Neural progenitor cell (in vitro differentiated cells): ENCODE measurements at regions not wholly inside any gene's neighbourhood (a gene's known extent, or its start where the extent isn't known, plus 50 kb on each side); places are given as distances from the start of the nearest gene placed in this dataset.

Experiments
- DNase-seq: peaks from one replicate; pipeline ENCODE4 v3.0.0-alpha.2; 2016; ENCODE audit warnings: low spot score
- H2AFZ ChIP-seq: fragments of 200-600 bp; sonication (generic); replicated peaks from 2 replicates; pipeline ENCODE4 v1.6.1; 2016; ENCODE audit warnings: antibody characterized with exemption
- H3F3A ChIP-seq: fragments of 200-600 bp; sonication (generic); 2 replicates; pipeline ENCODE4 v1.6.1; 2016; ENCODE audit warnings: antibody characterized with exemption, low read depth
- H3K27ac ChIP-seq: fragments of 200-600 bp; sonication (generic); 2 replicates; pipeline ENCODE4 v1.5.1; 2016; ENCODE audit warnings: mild to moderate bottlenecking
- H3K27me3 ChIP-seq: fragments of 200-600 bp; sonication (generic); 2 replicates; pipeline ENCODE4 v1.6.1; 2016; ENCODE audit warnings: mild to moderate bottlenecking, moderate library complexity
- H3K36me3 ChIP-seq: fragments of 200-600 bp; sonication (generic); 2 replicates; pipeline ENCODE4 v1.5.1; 2016
- H3K4me1 ChIP-seq: fragments of 200-600 bp; sonication (generic); 2 replicates; pipeline ENCODE4 v1.6.1; 2016; ENCODE audit warnings: mixed run types
- H3K4me2 ChIP-seq: fragments of 200-600 bp; sonication (generic); 2 replicates; pipeline ENCODE4 v1.6.1; 2016
- H3K4me3 ChIP-seq: fragments of 200-600 bp; sonication (generic); 2 replicates; pipeline ENCODE4 v1.5.1; 2016
- H3K79me2 ChIP-seq: fragments of 200-600 bp; sonication (generic); 2 replicates; pipeline ENCODE4 v1.6.1; 2016; ENCODE audit warnings: low read depth
- H3K9ac ChIP-seq: fragments of 200-600 bp; sonication (generic); 2 replicates; pipeline ENCODE4 v1.6.1; 2016
- H3K9me3 ChIP-seq: fragments of 200-600 bp; sonication (generic); 2 replicates; pipeline ENCODE4 v1.5.1; 2016; ENCODE audit warnings: low read depth
- H4K20me1 ChIP-seq: fragments of 200-600 bp; sonication (generic); 2 replicates; pipeline ENCODE4 v1.6.1; 2016; ENCODE audit warnings: low read depth
- H3K27ac Mint-ChIP-seq: 3 replicates; pipeline ENCODE4 v1.8.0; 2021; ENCODE audit warnings: mixed read lengths
- H3K27me3 Mint-ChIP-seq: 2 replicates; pipeline ENCODE4 v1.8.0; 2022; ENCODE audit warnings: low read depth, mild to moderate bottlenecking, inconsistent platforms, moderate library complexity, mixed read lengths; ENCODE audit not compliant: insufficient read depth
- H3K36me3 Mint-ChIP-seq: 3 replicates; pipeline ENCODE4 v1.8.0; 2021; ENCODE audit warnings: mixed read lengths
- H3K4me1 Mint-ChIP-seq: 3 replicates; pipeline ENCODE4 v1.8.0; 2021; ENCODE audit warnings: mixed read lengths
- H3K4me3 Mint-ChIP-seq: 3 replicates; pipeline ENCODE4 v1.8.0; 2021; ENCODE audit warnings: mild to moderate bottlenecking, moderate library complexity, mixed read lengths
- H3K9me3 Mint-ChIP-seq: 3 replicates; pipeline ENCODE4 v1.8.0; 2020; ENCODE audit warnings: mixed read lengths
- EZH2 ChIP-seq: fragments of 200-600 bp; sonication (generic); IDR thresholded peaks from 2 replicates; pipeline ENCODE4 v1.6.1; 2017; ENCODE audit warnings: antibody characterized with exemption, mild to moderate bottlenecking, moderate library complexity
- EZH2phosphoT487 ChIP-seq: fragments of 200-600 bp; sonication (generic); IDR thresholded peaks from 2 replicates; pipeline ENCODE4 v1.6.1; 2017; ENCODE audit warnings: antibody characterized with exemption
- TF ChIP-seq, protein P1 (sequence below): fragments of 200-600 bp; sonication (generic); IDR thresholded peaks from 2 replicates; pipeline ENCODE4 v1.5.1; 2017; ENCODE audit warnings: antibody characterized with exemption, mild to moderate bottlenecking

DNA sequence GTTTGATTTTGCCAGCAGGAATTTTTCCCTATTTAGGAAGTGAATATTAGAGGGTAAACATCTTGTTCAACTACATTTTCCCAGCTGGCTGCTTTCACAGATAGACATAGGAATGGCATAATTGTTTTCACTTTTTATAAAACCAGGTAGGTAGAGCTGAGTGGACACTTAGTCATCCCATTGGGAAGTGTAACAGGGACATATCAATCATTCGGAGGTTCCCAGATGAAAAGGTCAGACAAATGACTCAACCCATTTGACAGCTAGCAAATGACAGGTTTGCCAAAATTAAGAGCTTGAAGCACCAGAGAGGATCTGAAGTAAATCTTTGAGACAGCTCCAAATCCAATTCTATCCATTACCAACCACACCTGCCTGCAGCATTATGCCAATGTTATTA is 205.3 kb downstream of the SLC39A8 start:
- no peak overlapping the region for H3K9ac ChIP-seq
- H3K36me3 Mint-ChIP-seq = no peaks in the 10 kb centered on the region
- peaks cover 2% of the 10 kb centered on the region for H3K27me3 Mint-ChIP-seq
- H3K4me1 ChIP-seq = no peaks in the 10 kb centered on the region
- no peaks in the 10 kb centered on the region for H3K4me1 Mint-ChIP-seq
- no peak for DNase-seq
- H3K27ac ChIP-seq = no peak overlapping the region
- H3K79me2 ChIP-seq = no peaks in the 10 kb centered on the region
- TF ChIP-seq EZH2phosphoT487 = no peak
- no peaks in the 10 kb centered on the region for H3K9me3 ChIP-seq
- no peak overlapping the region for H3K4me3 Mint-ChIP-seq
- H3K9me3 Mint-ChIP-seq = no peaks in the 10 kb centered on the region
- no peak overlapping the region for H2AFZ ChIP-seq
- no peaks in the 10 kb centered on the region for H3K27me3 ChIP-seq
- no peaks in the 10 kb centered on the region for H3F3A ChIP-seq
- no peak overlapping the region for H3K4me3 ChIP-seq
- no peak overlapping the region for H3K27ac Mint-ChIP-seq
- H4K20me1 ChIP-seq = no peaks in the 10 kb centered on the region
- H3K36me3 ChIP-seq = no peaks in the 10 kb centered on the region
- H3K4me2 ChIP-seq = no peak overlapping the region

DNA sequence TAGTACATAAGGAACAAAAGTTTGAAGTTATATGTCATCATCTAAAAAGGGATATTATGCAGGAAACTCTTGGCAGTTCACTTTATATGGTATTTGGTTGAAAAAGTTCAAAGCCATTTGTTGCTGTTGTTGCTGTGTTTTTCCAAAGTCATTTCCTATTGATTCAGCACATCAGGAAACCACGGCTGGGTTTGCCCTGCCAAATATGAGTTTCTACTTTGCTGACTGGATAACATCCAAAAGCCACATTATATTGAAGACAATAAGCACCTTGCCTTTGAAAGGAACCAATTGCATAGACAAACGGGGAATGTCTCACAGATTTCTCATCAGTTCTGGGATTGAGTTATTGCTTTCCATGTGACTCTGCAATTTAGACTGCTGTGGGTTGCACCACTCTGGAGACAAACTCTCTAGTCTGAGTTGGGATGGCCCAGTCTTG is 206.1 kb downstream of the SLC39A8 start:
- Histone ChIP-seq H4K20me1 (no peaks in the 10 kb centered on the region), H3K27ac (no peak overlapping the region), H2AFZ (no peak overlapping the region), H3K79me2 (no peaks in the 10 kb centered on the region), H3K9ac (no peak overlapping the region), H3K27me3 (no peaks in the 10 kb centered on the region), H3F3A (no peaks in the 10 kb centered on the region), H3K4me1 (no peaks in the 10 kb centered on the region), H3K36me3 (no peaks in the 10 kb centered on the region), H3K4me2 (no peak overlapping the region), H3K9me3 (no peaks in the 10 kb centered on the region), H3K4me3 (no peak overlapping the region)
- Mint-ChIP-seq H3K4me3 (no peak overlapping the region), H3K27me3 (peaks cover 2% of the 10 kb centered on the region), H3K36me3 (no peaks in the 10 kb centered on the region), H3K9me3 (no peaks in the 10 kb centered on the region), H3K27ac (no peak overlapping the region), H3K4me1 (no peaks in the 10 kb centered on the region)
- DNase-seq = no peak
- TF ChIP-seq, protein P1, sequence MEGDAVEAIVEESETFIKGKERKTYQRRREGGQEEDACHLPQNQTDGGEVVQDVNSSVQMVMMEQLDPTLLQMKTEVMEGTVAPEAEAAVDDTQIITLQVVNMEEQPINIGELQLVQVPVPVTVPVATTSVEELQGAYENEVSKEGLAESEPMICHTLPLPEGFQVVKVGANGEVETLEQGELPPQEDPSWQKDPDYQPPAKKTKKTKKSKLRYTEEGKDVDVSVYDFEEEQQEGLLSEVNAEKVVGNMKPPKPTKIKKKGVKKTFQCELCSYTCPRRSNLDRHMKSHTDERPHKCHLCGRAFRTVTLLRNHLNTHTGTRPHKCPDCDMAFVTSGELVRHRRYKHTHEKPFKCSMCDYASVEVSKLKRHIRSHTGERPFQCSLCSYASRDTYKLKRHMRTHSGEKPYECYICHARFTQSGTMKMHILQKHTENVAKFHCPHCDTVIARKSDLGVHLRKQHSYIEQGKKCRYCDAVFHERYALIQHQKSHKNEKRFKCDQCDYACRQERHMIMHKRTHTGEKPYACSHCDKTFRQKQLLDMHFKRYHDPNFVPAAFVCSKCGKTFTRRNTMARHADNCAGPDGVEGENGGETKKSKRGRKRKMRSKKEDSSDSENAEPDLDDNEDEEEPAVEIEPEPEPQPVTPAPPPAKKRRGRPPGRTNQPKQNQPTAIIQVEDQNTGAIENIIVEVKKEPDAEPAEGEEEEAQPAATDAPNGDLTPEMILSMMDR = no peak

DNA sequence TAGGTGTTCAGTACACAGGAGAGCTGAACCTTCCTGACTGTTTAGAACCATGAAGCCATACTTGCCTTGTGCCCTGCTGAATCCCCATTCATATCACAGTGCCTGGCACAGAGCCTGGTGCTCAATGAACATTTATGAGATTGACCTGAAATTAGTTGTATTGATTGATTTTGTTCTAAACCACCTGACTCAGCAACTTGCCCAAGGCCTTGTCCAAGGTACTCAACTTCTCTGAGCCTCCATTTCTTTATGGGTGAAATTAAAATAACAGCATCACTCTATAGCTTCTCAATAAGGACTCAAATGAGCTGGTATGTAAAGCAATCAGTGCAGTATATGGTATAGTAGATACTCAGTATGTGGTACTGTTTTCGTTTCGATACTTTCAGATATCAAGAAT is 208.1 kb downstream of the SLC39A8 start:
- H3K4me3 ChIP-seq = no peak overlapping the region
- H3F3A ChIP-seq = no peaks in the 10 kb centered on the region
- no peak overlapping the region for H3K27ac ChIP-seq
- TF ChIP-seq, protein P1 = no peak
- TF ChIP-seq EZH2 (no peak), EZH2phosphoT487 (no peak)
- H3K9me3 ChIP-seq = no peaks in the 10 kb centered on the region
- H3K4me3 Mint-ChIP-seq = no peak overlapping the region
- H3K27me3 ChIP-seq = no peaks in the 10 kb centered on the region
- no peaks in the 10 kb centered on the region for H4K20me1 ChIP-seq
- no peak overlapping the region for H3K27ac Mint-ChIP-seq
- no peaks in the 10 kb centered on the region for H3K9me3 Mint-ChIP-seq
- H3K4me2 ChIP-seq = no peak overlapping the region
- no peaks in the 10 kb centered on the region for H3K36me3 Mint-ChIP-seq
- no peaks in the 10 kb centered on the region for H3K36me3 ChIP-seq
- H3K27me3 Mint-ChIP-seq = peaks cover 2% of the 10 kb centered on the region
- H2AFZ ChIP-seq = no peak overlapping the region
- DNase-seq = no peak
- no peaks in the 10 kb centered on the region for H3K4me1 Mint-ChIP-seq
- no peak overlapping the region for H3K9ac ChIP-seq
- H3K4me1 ChIP-seq = no peaks in the 10 kb centered on the region
- no peaks in the 10 kb centered on the region for H3K79me2 ChIP-seq

DNA sequence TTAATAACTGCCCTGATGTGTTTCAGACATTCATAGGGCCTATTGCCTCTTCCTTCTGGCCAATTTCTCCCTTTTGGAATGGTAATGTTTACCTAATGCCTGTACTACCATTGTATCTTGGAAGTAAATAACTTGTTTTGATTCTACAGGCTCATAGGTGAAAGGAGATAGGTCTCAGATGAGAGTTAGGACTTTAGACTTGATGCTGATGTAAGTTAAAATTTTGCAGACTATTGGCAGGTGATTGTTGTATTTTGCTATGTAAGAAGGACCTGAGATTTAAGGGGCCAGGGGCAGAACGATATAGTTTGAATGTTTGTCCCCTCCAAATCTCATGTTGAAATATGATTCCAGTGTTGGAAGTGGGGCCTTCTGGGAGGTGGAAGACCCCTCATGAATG is 215.5 kb downstream of the SLC39A8 start:
- H3K27me3 ChIP-seq = no peaks in the 10 kb centered on the region
- no peaks in the 10 kb centered on the region for H3K79me2 ChIP-seq
- H3K4me1 ChIP-seq = no peaks in the 10 kb centered on the region
- H3K9me3 ChIP-seq = no peaks in the 10 kb centered on the region
- DNase-seq = no peak
- Mint-ChIP-seq H3K27ac (no peak overlapping the region), H3K4me1 (no peaks in the 10 kb centered on the region), H3K27me3 (no peaks in the 10 kb centered on the region), H3K36me3 (no peaks in the 10 kb centered on the region), H3K4me3 (no peak overlapping the region), H3K9me3 (peaks cover 2% of the 10 kb centered on the region)
- H3F3A ChIP-seq = no peaks in the 10 kb centered on the region
- H3K4me2 ChIP-seq = no peak overlapping the region
- H3K36me3 ChIP-seq = no peaks in the 10 kb centered on the region
- no peak overlapping the region for H3K4me3 ChIP-seq
- no peak overlapping the region for H3K9ac ChIP-seq
- TF ChIP-seq EZH2 (no peak), EZH2phosphoT487 (no peak)
- TF ChIP-seq, protein P1 = no peak
- no peak overlapping the region for H3K27ac ChIP-seq
- H2AFZ ChIP-seq = no peak overlapping the region
- no peaks in the 10 kb centered on the region for H4K20me1 ChIP-seq
